ENCODE measurements at regions not wholly inside any gene's neighbourhood (a gene's known extent, or its start where the extent isn't known, plus 50 kb on each side); places are given as distances from the start of the nearest gene placed in this dataset.
"Not testable (repeated sequence)": the region's sequence is repeated elsewhere in the genome, so short reads cannot be mapped to it uniquely, and the experiment has no call there.

DNA sequence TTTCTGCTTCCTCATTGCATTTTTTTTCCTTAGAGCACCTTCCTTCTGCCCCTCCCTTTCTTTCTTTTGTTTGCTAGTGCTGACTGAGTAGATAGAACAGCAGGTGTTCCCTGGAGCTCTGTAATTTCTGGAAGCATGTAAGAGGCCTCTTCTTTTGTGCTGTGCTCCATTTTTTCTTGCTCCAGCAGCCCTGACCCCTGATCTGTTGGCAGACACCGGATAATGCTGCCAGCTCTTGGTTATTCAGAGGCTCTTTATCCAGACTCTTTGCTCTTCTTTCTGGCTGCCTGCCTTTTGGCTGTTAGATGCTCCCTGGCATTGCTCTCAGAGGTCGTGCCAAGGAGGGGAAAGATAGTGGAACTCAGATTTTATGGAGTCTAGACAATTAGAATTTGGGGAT is 104.4 kb upstream of the RBMS3 start:
- CTCF ChIA-PET = interaction anchor here (0.7 kb wide), 1 partner anchor 79 kb away, joined by 3 read pairs; no protein-coding TSS in a partner anchor
- no peak for ATAC-seq (ENCODE audit: low read depth)

DNA sequence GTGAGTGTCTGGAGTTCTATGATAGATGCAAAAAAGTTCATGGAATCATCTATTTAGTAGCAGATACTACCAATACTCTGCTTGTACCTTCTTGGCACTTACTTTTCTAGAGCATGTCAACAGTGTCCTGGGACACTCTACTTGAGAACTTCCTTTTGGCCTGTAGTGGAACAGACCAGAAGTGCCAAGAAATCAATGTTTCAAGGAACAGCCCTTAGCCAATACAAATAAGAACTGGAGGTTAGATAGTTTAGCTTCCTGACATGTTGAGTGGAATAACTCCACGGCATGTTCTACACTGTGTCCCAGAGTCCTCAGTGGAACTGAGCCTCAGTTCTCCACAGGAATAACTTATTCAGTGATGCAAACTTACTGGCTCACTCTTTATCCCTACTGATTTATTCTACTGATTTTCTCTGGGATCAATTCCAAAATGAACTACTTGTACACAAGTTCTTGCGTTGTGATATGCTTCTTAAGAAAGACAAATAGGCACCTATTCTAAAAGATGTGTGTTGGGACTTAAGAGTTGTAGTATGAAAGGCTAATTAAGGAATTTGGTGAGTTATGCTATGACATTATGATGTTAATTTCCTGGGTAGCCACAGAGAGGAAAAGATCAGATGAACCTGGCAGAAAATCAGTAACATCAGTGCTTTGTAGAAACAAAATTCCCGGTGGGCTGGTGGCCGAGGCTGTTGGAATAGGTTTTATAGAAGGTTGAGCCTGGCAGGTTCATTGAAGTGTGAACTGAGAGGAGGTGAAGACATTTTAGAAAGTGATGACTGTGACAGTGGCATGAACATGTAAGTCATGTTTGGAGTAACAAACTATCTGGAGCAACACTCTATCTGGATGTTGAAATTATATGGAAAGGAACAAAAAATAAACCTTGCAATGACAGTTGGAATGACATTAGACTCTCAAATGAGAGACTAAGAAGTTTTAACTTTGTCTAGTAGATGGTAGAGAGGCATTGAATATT is 101.8 kb upstream of the RBMS3 start:
- no peaks in the 10 kb centered on the region for H3K36me3 Mint-ChIP-seq (ENCODE audit: low read depth)
- no peak overlapping the region for H3K4me3 Mint-ChIP-seq
- intact Hi-C loops (cut with micrococcal nuclease) = no loop called here
- ChIA-PET CTCF (no interaction called here), POLR2A (no interaction called here)
- H3K27ac Mint-ChIP-seq = no peak overlapping the region
- no peak for ATAC-seq (ENCODE audit: low read depth)
- H3K9me3 Mint-ChIP-seq = peaks cover 2% of the 10 kb centered on the region
- TF ChIP-seq, protein P1, sequence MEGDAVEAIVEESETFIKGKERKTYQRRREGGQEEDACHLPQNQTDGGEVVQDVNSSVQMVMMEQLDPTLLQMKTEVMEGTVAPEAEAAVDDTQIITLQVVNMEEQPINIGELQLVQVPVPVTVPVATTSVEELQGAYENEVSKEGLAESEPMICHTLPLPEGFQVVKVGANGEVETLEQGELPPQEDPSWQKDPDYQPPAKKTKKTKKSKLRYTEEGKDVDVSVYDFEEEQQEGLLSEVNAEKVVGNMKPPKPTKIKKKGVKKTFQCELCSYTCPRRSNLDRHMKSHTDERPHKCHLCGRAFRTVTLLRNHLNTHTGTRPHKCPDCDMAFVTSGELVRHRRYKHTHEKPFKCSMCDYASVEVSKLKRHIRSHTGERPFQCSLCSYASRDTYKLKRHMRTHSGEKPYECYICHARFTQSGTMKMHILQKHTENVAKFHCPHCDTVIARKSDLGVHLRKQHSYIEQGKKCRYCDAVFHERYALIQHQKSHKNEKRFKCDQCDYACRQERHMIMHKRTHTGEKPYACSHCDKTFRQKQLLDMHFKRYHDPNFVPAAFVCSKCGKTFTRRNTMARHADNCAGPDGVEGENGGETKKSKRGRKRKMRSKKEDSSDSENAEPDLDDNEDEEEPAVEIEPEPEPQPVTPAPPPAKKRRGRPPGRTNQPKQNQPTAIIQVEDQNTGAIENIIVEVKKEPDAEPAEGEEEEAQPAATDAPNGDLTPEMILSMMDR (IDR thresholded peaks at IDR 0.05) = no peak
- DNase-seq = no peak
- no peaks in the 10 kb centered on the region for H3K4me1 Mint-ChIP-seq
- H3K27me3 Mint-ChIP-seq = no peaks in the 10 kb centered on the region

More for the DNA sequence above, 104.4 kb upstream of the RBMS3 start:
- Mint-ChIP-seq H3K27me3 (no peaks in the 10 kb centered on the region), H3K4me3 (no peak overlapping the region), H3K4me1 (no peaks in the 10 kb centered on the region), H3K36me3 (ENCODE audit: low read depth) (no peaks in the 10 kb centered on the region), H3K9me3 (peaks cover 2% of the 10 kb centered on the region), H3K27ac (no peak overlapping the region)
- intact Hi-C loops (cut with micrococcal nuclease) = no loop called here
- POLR2A ChIA-PET = no interaction called here
- TF ChIP-seq, protein P1 (IDR thresholded peaks at IDR 0.05) = no peak
- DNase-seq = no peak

DNA sequence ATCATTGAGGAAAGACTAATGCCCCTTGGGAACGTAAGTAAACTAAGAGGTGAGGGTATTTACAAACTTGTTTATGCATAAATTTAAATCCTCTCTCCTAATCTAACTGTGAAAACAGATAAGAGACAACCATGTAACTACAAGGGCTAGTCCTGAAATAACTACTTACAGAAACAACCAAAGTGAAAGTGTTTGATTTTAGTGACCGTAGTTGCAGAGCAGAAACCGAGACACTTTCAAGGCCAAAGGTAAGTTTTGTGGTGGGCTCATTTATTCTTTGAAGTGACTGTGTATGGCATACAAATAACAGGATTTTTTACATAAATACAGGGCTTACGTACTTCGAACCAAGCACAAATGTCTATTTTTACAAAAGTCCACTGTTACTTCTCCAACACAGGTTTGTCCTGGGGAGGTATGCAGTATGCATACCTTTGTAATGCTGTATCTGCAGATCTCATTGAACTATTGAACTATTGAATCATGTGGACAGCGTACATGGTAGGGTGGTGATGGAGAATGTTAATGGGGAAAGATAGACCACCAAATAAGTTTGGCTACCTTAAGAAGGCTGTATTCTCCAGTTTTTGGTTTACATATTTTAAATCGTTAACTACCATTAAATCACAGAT is 99.6 kb upstream of the RBMS3 start:
- no peak for ATAC-seq (ENCODE audit: low read depth)
- no peak for DNase-seq
- CTCF ChIA-PET = no interaction called here
- intact Hi-C loops (cut with micrococcal nuclease) = no loop called here
- Mint-ChIP-seq H3K27ac (no peak overlapping the region), H3K27me3 (no peaks in the 10 kb centered on the region), H3K9me3 (peaks cover 2% of the 10 kb centered on the region), H3K36me3 (ENCODE audit: low read depth) (no peaks in the 10 kb centered on the region), H3K4me1 (no peaks in the 10 kb centered on the region), H3K4me3 (no peak overlapping the region)
- TF ChIP-seq, protein P1 (IDR thresholded peaks at IDR 0.05) = no peak
- POLR2A ChIA-PET = no interaction called here

DNA sequence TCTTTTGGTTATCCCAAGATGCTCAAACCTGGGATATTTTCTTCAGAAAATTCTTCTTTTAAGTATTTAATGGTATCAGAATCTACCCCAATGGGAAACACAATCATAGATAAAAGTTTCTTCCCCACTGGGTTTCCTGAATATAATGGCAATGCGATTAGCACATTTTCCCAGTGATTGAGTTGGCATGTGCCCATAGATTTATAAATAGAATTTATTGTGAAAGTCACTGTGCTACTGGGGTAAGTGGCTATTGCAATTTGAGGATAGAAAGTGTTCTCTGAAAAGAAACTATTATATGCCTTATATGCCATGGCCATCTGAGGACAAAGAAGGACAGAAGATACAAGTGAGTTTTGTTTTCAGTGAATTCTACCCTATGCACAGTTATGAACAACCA is 99.0 kb upstream of the RBMS3 start:
- TF ChIP-seq, protein P1 (IDR thresholded peaks at IDR 0.05) = no peak
- no peaks in the 10 kb centered on the region for H3K4me1 Mint-ChIP-seq
- no peaks in the 10 kb centered on the region for H3K27me3 Mint-ChIP-seq
- CTCF ChIA-PET = no interaction called here
- H3K9me3 Mint-ChIP-seq = peaks cover 2% of the 10 kb centered on the region
- no peaks in the 10 kb centered on the region for H3K36me3 Mint-ChIP-seq (ENCODE audit: low read depth)
- no peak overlapping the region for H3K4me3 Mint-ChIP-seq
- POLR2A ChIA-PET = no interaction called here
- H3K27ac Mint-ChIP-seq = no peak overlapping the region
- intact Hi-C loops (cut with micrococcal nuclease) = no loop called here
- no peak for ATAC-seq (ENCODE audit: low read depth)
- no peak for DNase-seq

DNA sequence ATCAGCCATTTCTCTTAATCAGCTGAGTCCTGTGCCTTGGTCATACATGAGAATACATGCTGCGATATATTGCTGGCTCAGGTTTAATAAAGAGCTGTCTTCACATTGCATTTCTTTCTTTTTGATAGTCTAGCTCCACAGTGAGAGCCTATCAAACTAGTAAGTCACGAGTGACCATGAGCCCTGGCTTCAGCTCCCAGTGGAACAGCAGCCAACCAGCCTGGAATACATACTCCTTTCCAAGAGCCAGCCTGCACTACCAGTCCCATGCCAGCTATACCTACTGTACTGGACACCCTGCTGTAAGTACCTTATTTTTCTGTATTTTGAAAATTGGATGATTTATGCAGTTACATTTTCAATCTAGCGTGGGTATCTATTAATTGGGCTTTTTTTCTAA is 98.0 kb upstream of the RBMS3 start:
- H3K36me3 Mint-ChIP-seq (ENCODE audit: low read depth); H3K4me1 Mint-ChIP-seq; H3K4me3 Mint-ChIP-seq; intact Hi-C loops (cut with micrococcal nuclease); H3K27ac Mint-ChIP-seq; CTCF ChIA-PET; POLR2A ChIA-PET; H3K9me3 Mint-ChIP-seq; DNase-seq; H3K27me3 Mint-ChIP-seq; ATAC-seq (ENCODE audit: low read depth): not testable (repeated sequence)
